Stimulated activated CD4-positive, alpha-beta T cell treated with anti-CD3 and anti-CD28 coated beads, Interleukin-2, amount 100 ng/mL, for 48 hours (primary cell): ENCODE measurements at regions not wholly inside any gene's neighbourhood (a gene's known extent, or its start where the extent isn't known, plus 50 kb on each side); places are given as distances from the start of the nearest gene placed in this dataset.

Experiments used
- DNase-seq, 2 donors: peaks; one replicate each; pipeline ENCODE4 v3.0.0-alpha.2; 2020

- no peak for DNase-seq
Observed at GRCh38 chr2:237171396-237171795, 85.7 kb downstream of the COPS8 start.

- no peak for DNase-seq
Observed at GRCh38 chr2:237171881-237172280, 86.2 kb downstream of the COPS8 start.

GRCh38 chr2:237177052-237177451, 91.4 kb downstream of the COPS8 start:
- DNase-seq = no peak

- no peak for DNase-seq
Observed at GRCh38 chr2:237177986-237178385, 92.3 kb downstream of the COPS8 start.

DNA sequence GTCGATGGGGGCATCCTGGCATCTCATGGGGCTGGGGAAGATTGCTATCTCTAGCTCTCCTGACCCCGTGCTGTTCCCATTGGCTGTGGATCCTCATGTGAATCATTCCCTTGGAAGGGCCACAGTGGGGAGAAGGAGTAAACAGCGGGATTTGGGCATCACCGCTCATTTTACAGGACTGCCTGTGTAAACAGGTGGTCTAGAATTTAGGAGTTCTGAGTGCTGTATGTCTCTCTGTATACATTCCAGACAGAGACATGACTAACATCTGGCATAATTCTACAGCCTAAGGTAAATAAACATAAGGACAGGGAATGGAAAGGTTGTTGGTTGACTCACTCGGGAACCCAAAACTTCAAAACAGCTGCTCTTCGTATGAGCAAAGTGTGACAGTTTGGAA, 92.7 kb downstream of the COPS8 start:
- DNase-seq = no peak

- DNase-seq = no peak
Observed at GRCh38 chr2:237179161-237179560, 93.5 kb downstream of the COPS8 start.

DNA sequence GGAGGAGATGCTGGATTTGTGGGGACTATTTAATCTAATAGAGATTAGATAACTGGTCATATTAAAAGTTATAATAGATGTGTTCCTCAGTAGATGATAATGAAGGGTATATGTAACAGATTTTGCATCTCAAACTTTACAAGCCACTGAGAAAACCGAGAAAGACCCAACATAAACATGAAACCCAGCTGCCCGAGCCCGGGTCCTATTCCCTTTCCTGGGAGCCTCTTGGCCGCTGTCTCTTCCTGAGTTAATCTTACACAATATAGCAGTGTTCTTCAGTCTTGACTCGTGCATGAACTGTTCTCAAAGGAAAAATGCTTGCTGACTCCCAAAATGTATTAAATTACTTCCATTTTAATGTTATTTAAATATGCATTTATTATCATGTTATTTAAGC, 94.5 kb downstream of the COPS8 start:
- no peak for DNase-seq

DNA sequence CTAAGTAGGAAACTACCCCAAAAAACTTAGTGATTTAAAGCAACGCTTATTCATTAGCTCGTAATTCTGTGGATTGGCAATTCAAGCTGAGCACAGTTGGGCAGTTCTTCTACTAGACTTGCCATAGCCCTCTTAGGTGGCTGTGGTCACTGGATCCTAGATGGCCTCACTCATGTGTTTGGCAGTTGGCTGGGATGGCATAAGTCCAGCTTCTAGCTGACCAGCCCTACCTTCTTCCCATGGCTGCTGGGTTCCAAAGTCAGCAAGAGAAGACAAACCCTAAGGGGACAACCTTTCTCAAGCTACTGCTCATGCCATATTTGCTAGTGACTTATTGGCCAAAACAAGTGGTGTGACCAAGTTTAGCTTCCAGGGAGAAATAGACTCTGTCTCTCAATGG, 95.3 kb downstream of the COPS8 start:
- DNase-seq = no peak

- DNase-seq = no peak
Observed at GRCh38 chr2:237181844-237182243, 96.2 kb downstream of the COPS8 start.

DNA sequence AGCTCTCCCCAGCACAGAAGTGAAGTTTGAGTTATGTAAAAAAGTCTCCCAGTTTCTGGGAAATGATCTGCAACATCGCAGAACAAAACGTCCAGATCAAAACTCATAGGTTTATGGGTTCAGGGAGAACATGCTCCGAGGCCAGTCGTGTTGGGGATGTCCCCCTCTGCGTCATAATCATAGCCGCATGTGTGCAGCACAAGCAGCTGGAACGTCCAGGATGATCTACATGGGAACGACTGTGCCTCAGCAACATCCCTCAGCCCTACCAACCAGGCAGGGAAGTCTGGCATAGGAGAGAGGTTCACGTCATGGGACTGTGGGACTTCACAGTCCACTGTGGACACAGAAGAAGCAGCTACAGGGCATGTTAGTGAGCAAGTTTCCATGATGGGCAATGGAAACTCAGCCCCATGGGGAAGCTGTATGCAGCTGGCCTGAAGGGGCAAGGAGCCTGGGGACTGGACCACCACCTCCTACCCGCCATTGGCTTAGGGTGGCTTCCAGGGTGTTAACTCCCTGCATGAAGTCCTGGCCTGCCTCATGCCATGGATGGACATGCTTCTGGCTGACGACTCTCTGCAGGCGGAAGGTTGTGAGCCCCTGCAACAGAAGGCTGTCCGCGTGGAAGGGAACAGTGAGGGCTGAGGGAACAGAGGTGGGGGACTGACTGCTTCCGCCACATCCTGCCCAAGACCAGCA, 96.9 kb downstream of the COPS8 start:
- DNase-seq = no peak

GRCh38 chr2:237184192-237184918, 98.7 kb downstream of the COPS8 start:
- no peak for DNase-seq

GRCh38 chr2:237184919-237185552, 99.3 kb downstream of the COPS8 start:
- DNase-seq = no peak

- DNase-seq = no peak
Observed at GRCh38 chr2:237185553-237185925, 99.8 kb downstream of the COPS8 start.

DNA sequence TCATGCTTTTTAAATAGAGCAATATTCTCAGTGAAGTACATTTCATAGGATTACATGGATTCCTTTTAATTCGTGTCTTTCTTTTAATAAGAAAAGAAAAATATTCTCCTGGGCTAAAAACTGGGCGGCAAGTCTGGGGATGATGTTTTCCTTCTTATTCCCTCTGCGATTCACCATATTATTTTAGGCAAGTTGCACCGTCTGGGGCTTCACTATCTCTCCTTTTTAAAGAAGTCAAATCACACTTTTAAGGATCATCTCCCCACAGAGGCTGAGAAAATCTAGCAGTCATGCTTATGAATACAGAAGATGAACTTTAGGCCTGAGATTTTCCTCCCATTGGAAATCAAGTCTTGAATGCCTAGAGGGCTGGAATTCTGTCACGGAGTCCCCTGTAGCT, 104.1 kb downstream of the COPS8 start:
- no peak for DNase-seq

DNA sequence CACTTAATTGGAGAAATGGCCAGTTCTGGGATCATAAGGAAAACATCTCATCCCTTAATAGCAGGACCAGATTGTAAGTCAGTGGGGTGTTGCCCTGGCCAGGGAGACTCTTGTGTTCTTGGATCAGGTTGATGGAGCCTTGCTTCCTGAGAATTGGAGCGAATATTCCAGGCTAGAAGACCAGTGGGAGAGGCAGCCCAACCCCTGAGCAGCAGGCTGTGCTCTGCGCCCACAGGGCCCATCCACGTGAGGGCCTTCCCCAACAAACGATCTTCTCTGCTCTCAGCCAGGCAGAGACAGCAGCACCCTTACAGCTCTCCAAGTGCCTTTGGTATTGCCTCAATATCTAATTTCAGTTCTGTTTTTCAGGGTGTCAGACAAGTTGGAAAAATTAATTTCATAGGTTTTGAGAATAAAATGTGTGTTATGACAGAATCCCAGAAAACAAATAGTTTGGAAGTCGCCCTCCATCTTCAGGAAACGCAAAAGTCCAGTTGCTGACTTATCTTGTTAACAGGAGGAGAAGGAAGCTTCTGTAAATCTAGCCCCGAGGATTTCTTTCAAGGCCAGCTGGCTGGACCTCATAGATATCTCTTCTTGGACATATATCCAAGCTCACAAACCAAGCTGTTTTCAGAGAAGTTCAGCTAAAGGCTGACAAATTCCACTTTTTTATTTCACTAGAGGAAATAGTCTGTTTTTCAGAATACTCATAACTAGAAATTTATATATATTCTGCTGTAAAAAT, 105.5 kb downstream of the COPS8 start:
- DNase-seq = no peak

- DNase-seq = no peak
Observed at GRCh38 chr2:237191714-237192081, 106.0 kb downstream of the COPS8 start.

GRCh38 chr2:237192881-237193280, 107.2 kb downstream of the COPS8 start:
- no peak for DNase-seq

- DNase-seq = no peak
Observed at GRCh38 chr2:237193436-237193835, 107.7 kb downstream of the COPS8 start.

DNA sequence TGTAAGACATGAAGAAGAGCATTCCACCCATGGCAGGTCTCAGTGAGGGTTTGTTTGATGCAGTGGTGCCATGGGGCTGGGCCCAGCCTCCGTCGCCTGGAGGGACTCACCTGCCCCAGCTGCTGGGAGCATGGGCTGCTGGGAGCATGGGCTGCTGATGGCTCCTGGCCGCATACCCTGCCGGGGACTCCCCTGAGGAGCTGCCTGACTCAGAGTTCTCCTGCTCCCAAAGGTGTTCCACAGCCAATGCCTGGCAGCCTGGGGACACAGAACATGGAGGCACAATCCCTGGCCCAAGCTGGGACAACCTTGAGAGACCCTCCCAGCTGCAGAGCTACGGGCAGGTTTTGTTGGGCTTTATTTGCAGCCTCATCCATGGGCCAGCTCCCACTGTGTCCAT, 108.4 kb downstream of the COPS8 start:
- DNase-seq = no peak

GRCh38 chr2:237194906-237195305, 109.2 kb downstream of the COPS8 start:
- DNase-seq = no peak

- no peak for DNase-seq
Observed at GRCh38 chr2:237195396-237196120, 109.9 kb downstream of the COPS8 start.

DNA sequence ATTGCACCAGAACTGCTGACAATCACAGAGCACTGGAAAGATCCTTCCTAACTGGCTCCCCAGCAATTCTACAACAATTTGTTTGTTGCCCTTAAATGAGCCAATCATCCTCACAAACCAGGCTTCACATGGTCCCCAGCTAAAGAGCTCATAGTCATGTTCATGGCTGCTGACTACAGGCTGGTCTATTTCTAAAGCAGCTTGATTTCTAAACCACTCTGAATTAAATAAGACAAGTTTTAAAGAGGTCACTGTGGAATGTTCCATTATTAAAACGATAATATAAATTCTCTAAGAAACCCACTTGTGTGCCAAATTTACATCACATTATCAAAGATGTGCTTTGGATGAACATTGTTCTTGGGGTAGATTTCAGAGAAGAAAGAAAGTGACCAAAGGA, 110.7 kb downstream of the COPS8 start:
- no peak for DNase-seq
